Breast epithelium (tissue), 4 donors: ENCODE measurements at regions not wholly inside any gene's neighbourhood (a gene's known extent, or its start where the extent isn't known, plus 50 kb on each side); places are given as distances from the start of the nearest gene placed in this dataset.

Source experiments
- DNase-seq, 2 donors: peaks; one replicate each; pipeline ENCODE4 v3.0.0-alpha.2; 2019; ENCODE audit warnings: low spot score in 2 of 2
- H3K27ac ChIP-seq, 2 donors: fragments of 200-600 bp; sonication (generic) in 1 of 2; one replicate each; pipeline ENCODE4 v1.5.1; 2016 to 2019; ENCODE audit warnings: mild to moderate bottlenecking in 1 of 2
- H3K27me3 ChIP-seq, 2 donors: fragments of 200-600 bp; sonication (generic) in 1 of 2; one replicate each; pipeline versions ENCODE4 v1.5.1 to v1.6.0; 2017 to 2019; ENCODE audit warnings: control low read depth in 1 of 2, mild to moderate bottlenecking in 1 of 2
- H3K36me3 ChIP-seq: fragments of 200-600 bp; one replicate; pipeline ENCODE4 v1.5.1; 2019
- H3K4me1 ChIP-seq, 2 donors: fragments of 200-600 bp; sonication (generic); one replicate each; pipeline ENCODE4 v1.5.1; 2016 to 2019; ENCODE audit warnings: control low read depth in 1 of 2
- H3K4me3 ChIP-seq, 3 donors: fragments of 200-600 bp; sonication (generic); 1 replicate in 2 of 3; 2 replicates in 1 of 3; pipeline ENCODE4 v1.5.1; 2016 to 2019; ENCODE audit warnings: mild to moderate bottlenecking in 3 of 3, moderate library complexity in 2 of 3
- H3K9me3 ChIP-seq, 2 donors: fragments of 200-600 bp; sonication (generic) in 1 of 2; one replicate each; pipeline ENCODE4 v1.5.1; 2016 to 2019; ENCODE audit warnings: control low read depth in 1 of 2
- CTCF ChIP-seq, 3 donors: fragments of 450-650 bp; IDR thresholded peaks; one replicate each; pipeline ENCODE4 v1.5.1; 2016 to 2017; ENCODE audit warnings: antibody characterized with exemption in 3 of 3, mild to moderate bottlenecking in 3 of 3, moderate library complexity in 3 of 3
- POLR2A ChIP-seq: fragments of 450-650 bp; IDR thresholded peaks from one replicate; pipeline ENCODE4 v1.6.1; 2016; ENCODE audit warnings: antibody characterized with exemption, mild to moderate bottlenecking, moderate library complexity
- POLR2AphosphoS5 ChIP-seq, 3 donors: sonication (generic); formaldehyde crosslinking; IDR thresholded peaks; one replicate each; pipeline ENCODE4 v1.6.1; 2017; ENCODE audit warnings: antibody characterized with exemption in 3 of 3
- intact Hi-C: fragments of 100-400 bp; cut with DNase I; formaldehyde crosslinking; loops from one replicate; pipeline ENCODE4 v1.15.1; 2023; ENCODE audit warnings: low total_unique reads

GRCh38 chr4:136965478-136965877, 566.8 kb downstream of the PCDH18 start:
- Histone ChIP-seq H3K4me3 (no peak overlapping the region), H3K27ac (no peak overlapping the region), H3K36me3 (no peaks in the 10 kb centered on the region), H3K4me1 (no peaks in the 10 kb centered on the region), H3K27me3 (no peaks in the 10 kb centered on the region), H3K9me3 (no peaks in the 10 kb centered on the region)
- TF ChIP-seq CTCF (IDR thresholded peaks at IDR 0.05) (no peak), POLR2A (no peak), POLR2AphosphoS5 (IDR thresholded peaks at IDR 0.05) (no peak)
- intact Hi-C loops = no loop called here
- DNase-seq = no peak

- no peak overlapping the region for H3K4me3 ChIP-seq
- H3K27ac ChIP-seq = no peak overlapping the region
- intact Hi-C loops = no loop called here
- DNase-seq = no peak
- no peaks in the 10 kb centered on the region for H3K9me3 ChIP-seq
- no peaks in the 10 kb centered on the region for H3K36me3 ChIP-seq
- TF ChIP-seq CTCF (IDR thresholded peaks at IDR 0.05) (no peak), POLR2AphosphoS5 (IDR thresholded peaks at IDR 0.05) (no peak), POLR2A (no peak)
- H3K4me1 ChIP-seq = no peaks in the 10 kb centered on the region
- H3K27me3 ChIP-seq = no peaks in the 10 kb centered on the region
These were observed 569.4 kb downstream of the PCDH18 start for GRCh38 chr4:136962868-136963267.

GRCh38 chr4:136946307-136946907, 585.9 kb downstream of the PCDH18 start:
- Histone ChIP-seq H3K4me1 (no peaks in the 10 kb centered on the region), H3K27ac (no peak overlapping the region), H3K27me3 (no peaks in the 10 kb centered on the region), H3K36me3 (no peaks in the 10 kb centered on the region), H3K4me3 (no peak overlapping the region), H3K9me3 (peaks cover 0 to 6% of the 10 kb centered on the region in 2 donors)
- intact Hi-C loops = no loop called here
- DNase-seq = no peak
- TF ChIP-seq CTCF (IDR thresholded peaks at IDR 0.05) (no peak), POLR2AphosphoS5 (IDR thresholded peaks at IDR 0.05) (no peak), POLR2A (no peak)

GRCh38 chr4:136939781-136940180, 592.5 kb downstream of the PCDH18 start:
- H3K27me3 ChIP-seq = no peaks in the 10 kb centered on the region
- no peaks in the 10 kb centered on the region for H3K9me3 ChIP-seq
- TF ChIP-seq CTCF (IDR thresholded peaks at IDR 0.05) (no peak), POLR2A (no peak), POLR2AphosphoS5 (IDR thresholded peaks at IDR 0.05) (no peak)
- no peaks in the 10 kb centered on the region for H3K4me1 ChIP-seq
- no peaks in the 10 kb centered on the region for H3K36me3 ChIP-seq
- DNase-seq = no peak
- no peak overlapping the region for H3K4me3 ChIP-seq
- intact Hi-C loops = no loop called here
- no peak overlapping the region for H3K27ac ChIP-seq

GRCh38 chr4:136935871-136936270, 596.4 kb downstream of the PCDH18 start:
- intact Hi-C loops = no loop called here

More at GRCh38 chr4:136935871-136936270, 596.4 kb downstream of the PCDH18 start:
- no peak for DNase-seq
- Histone ChIP-seq H3K4me1 (no peaks in the 10 kb centered on the region), H3K36me3 (no peaks in the 10 kb centered on the region), H3K27ac (no peak overlapping the region), H3K4me3 (no peak overlapping the region), H3K27me3 (no peaks in the 10 kb centered on the region), H3K9me3 (no peaks in the 10 kb centered on the region)
- TF ChIP-seq POLR2AphosphoS5 (IDR thresholded peaks at IDR 0.05) = no peak
- TF ChIP-seq CTCF (IDR thresholded peaks at IDR 0.05) = no peak
- TF ChIP-seq POLR2A = no peak
